ENCODE measurements at regions not wholly inside any gene's neighbourhood (a gene's known extent, or its start where the extent isn't known, plus 50 kb on each side); places are given as distances from the start of the nearest gene placed in this dataset.
A peak's percentile ranks its signal among the peaks of the same experiment; 100 is the strongest.
"Not testable (repeated sequence)": the region's sequence is repeated elsewhere in the genome, so short reads cannot be mapped to it uniquely, and the experiment has no call there.

DNA sequence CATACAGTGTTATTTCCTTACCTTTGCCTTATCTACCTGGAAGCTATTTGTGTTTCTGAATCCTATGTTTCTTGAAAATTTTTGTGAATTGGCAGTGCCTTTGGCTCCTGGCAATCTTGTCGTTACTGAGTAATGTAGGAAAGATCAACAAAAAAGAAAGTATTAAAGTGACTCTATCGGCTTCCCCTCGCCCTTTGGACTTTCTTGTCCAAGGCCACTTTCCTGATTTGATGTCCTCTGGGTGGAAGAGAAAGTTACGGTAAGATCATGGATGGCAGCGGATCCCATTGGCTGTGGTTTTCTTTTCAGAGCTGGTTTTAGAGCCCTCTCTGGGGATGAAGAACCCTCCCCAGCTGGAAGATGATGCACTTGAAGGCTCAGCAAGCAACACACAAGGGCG is 324.9 kb upstream of the COX7C start:
- not testable (repeated sequence) for DNase-seq

DNA sequence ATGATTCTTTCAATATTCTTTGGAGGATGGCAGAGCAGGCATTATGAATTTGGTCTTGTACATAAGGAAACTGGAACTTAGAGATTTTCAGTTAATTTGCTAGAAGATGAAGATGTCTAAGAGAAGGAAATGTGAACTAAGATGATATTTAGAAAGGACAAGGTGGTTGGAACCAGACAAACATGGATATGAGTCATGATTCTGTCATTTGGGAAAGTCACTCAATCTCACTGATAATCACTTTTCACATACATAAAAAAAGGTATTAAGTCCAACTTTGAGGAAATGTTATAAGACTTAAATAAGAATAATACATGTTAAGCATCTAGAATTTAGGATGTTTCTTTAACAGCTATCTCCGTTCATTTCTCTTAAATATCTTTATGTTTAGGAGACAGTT is 315.1 kb upstream of the COX7C start:
- DNase-seq, result not testable (repeated sequence)

DNA sequence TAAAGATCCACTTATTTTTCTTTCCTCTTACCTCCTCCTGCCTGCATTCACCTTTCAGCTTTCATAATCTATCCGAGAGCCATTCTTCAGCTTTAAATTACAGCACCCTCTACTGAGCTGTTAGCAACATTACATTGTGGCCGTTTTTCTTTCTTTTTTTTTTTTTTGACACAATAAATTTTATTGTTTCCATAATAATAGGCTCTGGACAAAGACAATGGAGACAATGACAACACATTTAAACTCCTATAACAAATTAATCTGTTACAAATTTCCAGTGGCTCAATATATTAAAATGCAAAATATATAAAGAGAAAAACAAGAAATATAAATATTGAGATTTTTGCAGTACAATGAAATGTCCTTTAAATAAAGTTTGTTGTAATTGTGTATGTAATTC is 312.7 kb upstream of the COX7C start:
- DNase-seq, result peak in 1 of 2 experiments; percentile 10

GRCh38 chr5:86314951-86315350 is 302.8 kb upstream of the COX7C start:
- no peak for DNase-seq

DNA sequence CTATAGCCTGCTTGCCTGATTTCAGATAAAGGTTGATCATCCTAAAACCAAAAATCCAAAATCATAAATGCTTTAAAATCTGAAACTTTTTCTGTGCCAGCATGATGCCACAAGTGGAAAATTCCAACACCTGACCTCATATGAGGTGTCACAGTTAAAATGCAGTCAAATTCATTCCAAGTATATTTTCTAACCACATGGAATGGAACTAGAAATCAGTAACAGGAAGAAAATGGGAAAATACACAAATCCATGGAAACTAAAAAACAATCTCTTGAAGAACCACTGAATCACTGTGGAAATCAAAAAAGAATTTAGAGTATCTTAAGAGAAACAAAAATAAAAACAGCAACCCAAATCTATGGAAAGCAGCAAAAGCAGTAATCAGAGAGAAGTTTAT is 297.5 kb upstream of the COX7C start:
- DNase-seq, result no peak

GRCh38 chr5:86329318-86329717 is 288.4 kb upstream of the COX7C start:
- DNase-seq, result no peak

- no peak for DNase-seq
These were observed 287.0 kb upstream of the COX7C start for GRCh38 chr5:86330736-86331135.

DNA sequence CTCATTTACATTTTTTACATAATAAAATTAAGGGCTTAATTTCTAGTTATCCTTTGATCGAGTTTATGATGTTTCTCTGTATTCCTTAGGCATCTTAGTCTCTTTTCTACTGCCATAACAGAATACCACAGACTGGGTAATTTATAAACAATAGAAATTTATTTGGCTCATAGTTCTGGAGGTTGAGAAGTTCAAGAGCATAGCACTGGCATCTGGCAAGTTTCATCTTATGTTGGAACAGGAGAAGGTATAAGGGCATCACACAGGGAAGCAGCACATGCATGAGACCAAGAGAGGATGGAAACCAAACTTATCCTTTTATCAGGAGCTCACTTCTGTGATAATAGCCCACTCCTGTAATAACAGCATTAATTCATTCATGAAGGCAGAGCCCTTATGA is 284.9 kb upstream of the COX7C start:
- DNase-seq, result no peak

- no peak for DNase-seq
These were observed 279.9 kb upstream of the COX7C start for GRCh38 chr5:86337667-86338460.

GRCh38 chr5:86354664-86355063 is 263.1 kb upstream of the COX7C start:
- no peak for DNase-seq

DNA sequence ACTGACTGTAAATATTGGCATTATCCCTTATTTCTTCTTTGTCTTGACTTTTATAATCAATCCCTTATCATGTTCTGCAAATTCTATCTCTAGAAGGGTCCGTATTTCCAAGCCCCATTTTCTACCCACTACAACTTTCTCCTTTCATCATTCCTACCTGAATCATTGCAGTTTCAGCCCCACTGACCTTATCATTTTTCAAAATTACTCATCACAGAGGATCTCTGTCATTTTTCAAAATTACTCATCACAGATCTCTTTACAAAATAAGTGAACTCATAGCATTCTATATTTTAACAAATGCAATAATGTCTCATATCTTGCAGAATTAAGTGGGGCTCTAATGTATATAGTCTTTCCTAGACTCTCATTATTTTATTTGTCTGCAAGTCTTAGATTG is 256.9 kb upstream of the COX7C start:
- no peak for DNase-seq

- DNase-seq, result no peak
These were observed 246.7 kb upstream of the COX7C start for GRCh38 chr5:86371061-86371460.

DNA sequence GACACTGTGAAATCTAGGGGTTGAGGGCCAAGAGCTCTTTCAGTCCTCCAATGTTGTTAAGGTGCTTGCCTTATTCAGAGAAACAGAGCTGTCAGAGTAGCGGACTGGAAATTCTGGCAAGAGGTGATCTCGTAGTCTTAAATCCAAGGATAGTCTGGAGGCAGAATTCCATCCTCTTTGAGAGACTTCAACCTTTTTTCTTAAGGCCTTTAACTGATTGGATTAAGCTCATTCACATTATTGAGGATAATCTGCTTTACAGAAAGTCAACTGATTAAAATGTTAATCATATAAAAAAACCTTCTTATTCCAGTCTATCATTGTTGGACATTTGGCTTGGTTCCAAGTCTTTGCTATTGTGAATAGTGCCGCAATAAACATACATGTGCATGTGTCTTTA is 243.1 kb upstream of the COX7C start:
- DNase-seq, result peak; percentile 10 to 68

GRCh38 chr5:86376214-86376613 is 241.5 kb upstream of the COX7C start:
- no peak for DNase-seq

DNA sequence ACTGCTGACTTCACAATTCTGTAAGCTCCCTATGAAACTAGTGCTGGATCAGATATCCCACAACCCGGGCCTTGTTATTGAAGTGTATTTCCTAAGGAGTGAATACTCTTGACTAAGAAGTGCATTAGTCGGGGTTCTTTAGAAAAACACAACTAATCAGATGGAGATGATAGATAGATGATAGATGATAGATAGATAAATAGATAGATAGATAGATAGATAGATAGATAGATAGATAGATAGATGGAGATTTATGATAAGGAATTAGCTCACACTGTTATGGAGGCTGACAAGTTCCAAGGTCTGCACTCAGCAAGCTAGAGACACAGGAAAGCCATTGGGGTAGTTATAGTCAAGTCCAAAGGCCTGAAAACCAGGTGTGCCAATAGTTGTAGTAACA is 214.6 kb upstream of the COX7C start:
- no peak for DNase-seq

DNA sequence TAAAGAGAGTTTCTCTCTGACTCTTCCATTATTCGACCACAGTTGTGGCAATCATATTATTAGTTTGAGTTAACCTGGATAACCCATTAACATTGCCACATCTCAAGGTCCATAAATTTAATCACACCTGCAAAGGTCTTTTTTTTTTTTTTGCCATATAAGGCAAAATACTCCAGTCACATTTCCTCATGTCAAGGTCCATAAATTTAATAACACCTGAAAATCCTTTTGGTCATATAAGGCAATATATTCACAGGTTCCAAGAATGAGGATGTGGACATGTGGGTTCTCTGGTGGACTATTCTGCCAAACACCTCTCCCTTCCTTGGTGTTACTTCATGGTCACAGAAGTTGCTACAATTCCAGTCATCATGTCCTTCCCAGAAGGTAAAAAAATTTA is 213.5 kb upstream of the COX7C start:
- DNase-seq, result no peak

GRCh38 chr5:86407711-86408110 is 210.0 kb upstream of the COX7C start:
- DNase-seq, result no peak

- DNase-seq, result no peak
These were observed 206.1 kb upstream of the COX7C start for GRCh38 chr5:86411596-86411995.

DNA sequence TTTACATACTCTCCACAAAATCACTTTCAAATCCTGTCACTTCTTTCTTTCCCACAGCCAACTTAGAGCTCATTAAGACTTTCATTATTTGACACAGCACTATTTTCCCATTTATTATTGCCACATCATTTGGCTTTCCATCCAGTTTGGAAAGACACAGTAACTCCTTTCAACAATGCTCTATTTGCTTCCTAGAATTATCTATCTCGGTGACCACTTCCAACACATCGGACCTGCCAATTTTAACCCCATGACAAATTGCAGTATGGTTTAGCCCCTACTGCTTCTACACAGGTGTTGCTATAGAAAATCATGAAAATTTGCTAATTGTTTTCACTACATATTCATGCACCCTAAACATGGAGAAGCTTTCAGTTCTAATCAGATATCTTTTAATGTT is 190.6 kb upstream of the COX7C start:
- DNase-seq, result no peak

DNA sequence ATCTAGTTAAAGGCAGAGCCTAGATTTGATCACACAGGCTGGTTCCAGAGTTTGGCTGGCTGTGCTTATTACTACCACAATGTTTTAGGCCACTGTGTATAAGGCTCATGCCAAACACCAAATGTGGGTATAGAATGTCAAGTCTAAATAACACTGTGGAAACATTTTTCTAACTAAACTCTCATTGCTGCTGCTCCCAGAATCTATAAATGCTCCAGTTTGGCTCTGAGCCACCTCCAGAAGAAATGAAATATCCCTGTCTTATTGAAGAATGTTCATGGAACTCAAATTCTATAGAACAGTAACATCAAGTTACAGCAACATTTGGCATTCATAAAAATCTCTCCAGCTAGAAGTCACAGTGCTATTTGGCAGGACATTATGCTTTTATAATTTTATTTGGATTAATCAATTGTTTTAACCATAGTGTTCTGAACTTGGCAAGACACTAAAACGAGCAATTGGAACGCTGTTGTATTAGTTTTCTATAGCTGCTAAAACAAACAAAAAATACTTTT is 178.1 kb upstream of the COX7C start:
- no peak for DNase-seq

DNA sequence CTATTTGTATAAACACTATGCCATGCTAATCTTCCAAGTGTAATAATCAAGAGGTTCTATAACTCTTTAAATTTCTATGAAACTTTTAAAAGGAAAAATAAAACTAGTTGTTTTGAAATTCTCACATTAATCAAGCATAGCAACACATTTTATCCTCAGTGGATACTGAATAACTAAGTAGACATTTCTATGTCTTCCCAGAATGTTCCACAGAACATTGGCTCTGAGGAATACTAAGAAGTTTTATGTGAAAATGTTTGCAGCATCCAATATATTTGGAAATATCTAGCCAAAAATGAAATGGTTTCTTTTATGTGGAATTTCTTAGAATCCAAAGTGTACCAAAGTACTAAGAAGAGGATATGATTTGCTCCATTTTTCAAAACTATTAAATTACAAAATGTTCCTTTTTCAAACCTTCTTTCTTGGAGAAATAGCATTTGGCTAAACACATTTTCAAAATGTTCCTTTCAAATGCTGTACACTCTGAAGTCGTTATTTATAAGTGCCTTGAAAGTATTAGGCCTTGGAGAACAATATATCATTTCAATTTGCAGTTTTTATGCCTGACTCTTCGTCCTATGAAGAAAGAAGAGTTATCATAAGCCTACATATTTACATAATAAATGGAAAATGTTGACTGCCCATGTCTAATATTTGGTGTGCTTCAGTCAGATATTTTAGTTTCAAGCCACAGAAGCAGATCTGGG is 175.6 kb upstream of the COX7C start:
- DNase-seq, result no peak

GRCh38 chr5:86447362-86447761 is 170.4 kb upstream of the COX7C start:
- no peak for DNase-seq

- DNase-seq, result no peak
These were observed 165.5 kb upstream of the COX7C start for GRCh38 chr5:86452251-86452650.

- DNase-seq, result no peak
These were observed 157.2 kb upstream of the COX7C start for GRCh38 chr5:86460519-86460918.

Measured in NCI-H524 (cell line).